GM19193 (cell line): ENCODE measurements at regions not wholly inside any gene's neighbourhood (a gene's known extent, or its start where the extent isn't known, plus 50 kb on each side); places are given as distances from the start of the nearest gene placed in this dataset.

Experiments used
- POLR2A ChIP-seq: IDR thresholded peaks from 4 replicates; pipeline ENCODE4 v1.6.1; 2011; ENCODE audit not compliant: insufficient read depth, insufficient read length; ENCODE audit errors: extremely low read depth

DNA sequence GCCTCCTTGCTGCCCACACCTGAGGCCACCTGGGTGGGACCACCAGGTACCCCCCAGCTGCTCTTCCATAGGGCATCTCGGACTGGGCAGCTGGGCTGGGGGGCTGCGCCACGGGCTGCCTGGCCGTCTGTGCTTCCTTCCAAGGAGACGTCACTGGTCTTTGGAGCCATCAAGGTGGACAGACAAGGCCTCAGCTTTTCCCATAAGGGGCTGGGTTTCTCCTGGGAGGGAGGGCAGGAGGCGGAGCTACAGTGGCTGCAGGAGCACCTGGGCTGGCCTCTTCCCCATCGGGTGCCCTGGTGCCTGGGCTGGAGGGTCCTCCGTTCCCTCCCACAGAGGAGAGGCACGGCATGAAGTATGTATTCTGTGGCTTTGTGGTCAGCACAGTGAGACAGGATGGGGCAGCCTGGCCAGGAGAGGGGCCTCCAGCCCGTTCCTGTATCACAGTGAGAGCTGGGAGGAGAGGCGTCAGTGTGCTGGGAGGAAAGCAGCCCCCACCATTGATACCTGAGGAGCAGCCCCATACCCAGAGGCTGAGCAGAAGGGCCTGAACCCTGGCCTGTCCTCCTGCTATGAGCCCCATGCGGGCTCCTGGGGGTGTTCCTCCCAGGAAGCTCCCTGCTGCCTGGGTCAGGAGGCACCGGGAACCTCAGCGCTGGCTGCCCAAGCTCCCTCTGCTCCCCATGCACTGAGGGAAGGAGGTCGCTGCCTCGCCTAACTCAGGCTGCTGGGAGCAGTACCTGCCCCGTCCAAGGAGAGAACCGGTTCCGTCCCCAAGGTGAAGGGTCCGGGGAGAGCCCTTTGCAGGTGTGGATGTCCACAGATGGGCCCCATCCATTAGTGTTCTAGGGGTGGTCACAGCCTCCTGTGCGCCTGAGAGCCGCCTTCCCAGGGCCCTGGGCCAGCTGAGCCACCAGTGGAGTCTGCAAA, 1075.0 kb downstream of the BRD1 start:
- TF ChIP-seq POLR2A: no peak

DNA sequence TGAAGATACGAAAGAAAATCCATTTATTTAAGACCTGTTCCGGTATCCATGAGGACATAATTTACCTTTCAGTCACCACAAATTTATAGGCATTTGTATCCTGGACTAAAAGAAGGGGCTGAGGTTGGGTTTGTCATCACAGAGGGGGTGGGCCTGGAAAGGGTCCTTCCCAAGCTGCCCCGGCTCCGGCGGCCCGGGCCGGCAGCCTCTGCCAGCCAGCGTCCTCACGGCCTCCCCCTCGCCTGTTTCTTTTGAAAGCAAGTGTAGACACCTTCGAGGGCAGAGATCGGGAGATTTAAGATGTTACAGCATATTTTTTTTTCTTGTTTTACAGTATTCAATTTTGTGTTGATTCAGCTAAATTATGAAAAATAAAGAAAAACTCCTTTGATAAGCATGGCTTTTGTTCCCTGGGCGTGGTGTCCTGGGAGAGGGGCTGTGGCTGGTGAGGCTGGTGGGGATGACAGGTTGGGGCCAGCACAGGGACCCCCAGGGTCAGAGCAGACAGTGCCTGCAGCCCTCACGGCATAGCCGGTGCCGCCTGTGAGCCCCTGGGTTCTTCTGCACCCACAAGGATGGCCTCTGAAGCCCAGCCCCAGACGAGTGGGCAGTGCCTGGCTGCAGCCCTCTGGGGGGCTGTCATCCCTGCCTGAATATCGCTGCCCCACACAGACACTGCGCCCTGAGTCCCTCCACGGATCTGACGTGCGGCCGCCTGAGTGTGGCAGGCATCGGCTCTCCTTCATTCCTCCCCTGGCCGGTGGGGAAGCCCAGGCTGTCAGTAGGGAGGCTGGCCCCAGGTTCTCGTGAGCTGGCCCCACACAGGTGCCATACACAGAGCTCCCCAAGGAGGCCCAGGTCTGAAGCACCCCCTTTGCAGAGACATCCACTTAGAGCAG, 1075.9 kb downstream of the BRD1 start:
- no peak for TF ChIP-seq POLR2A

DNA sequence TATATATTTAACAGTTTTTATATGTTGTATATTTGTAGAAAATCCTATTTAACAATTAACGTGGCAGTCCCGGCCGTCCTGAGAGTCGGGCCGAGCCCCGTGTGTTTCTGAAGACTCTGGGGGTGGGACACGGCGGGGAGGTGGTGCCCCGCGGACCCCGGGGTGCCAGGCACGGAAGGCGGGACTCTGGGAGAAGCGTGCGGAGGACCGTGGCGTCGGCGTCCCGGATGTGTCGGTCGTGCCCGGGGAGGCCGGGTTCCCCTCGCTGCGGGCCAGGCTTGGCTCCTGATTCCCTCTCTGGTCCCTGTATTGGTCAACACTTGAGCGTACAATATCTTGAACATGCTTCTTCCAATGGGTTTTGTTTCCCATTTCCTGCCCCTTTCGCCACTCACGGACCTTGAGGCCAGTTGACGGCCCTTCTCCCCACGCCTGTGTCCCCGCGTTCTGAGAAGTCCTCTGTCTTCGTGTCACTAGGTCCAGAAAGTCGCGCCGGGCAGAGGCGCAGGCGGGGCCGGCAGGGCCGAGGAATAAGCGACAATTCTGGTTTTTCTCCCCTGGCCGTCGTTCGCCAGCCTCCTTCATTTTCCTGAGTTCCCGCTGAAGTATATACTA, 1076.7 kb downstream of the BRD1 start:
- TF ChIP-seq POLR2A: no peak

DNA sequence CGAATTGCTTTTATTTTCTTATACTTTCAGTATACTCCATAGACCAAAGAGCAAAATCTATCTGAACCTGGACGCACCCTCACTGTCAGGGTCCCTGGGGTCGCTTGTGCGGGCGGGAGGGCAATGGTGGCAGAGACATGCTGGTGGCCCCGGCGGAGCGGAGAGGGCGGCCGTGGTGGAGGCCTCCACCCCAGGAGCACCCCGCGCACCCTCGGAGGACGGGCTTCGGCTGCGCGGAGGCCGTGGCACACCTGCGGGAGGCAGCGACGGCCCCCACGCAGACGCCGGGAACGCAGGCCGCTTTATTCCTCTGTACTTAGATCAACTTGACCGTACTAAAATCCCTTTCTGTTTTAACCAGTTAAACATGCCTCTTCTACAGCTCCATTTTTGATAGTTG, 1077.4 kb downstream of the BRD1 start:
- TF ChIP-seq POLR2A: no peak

DNA sequence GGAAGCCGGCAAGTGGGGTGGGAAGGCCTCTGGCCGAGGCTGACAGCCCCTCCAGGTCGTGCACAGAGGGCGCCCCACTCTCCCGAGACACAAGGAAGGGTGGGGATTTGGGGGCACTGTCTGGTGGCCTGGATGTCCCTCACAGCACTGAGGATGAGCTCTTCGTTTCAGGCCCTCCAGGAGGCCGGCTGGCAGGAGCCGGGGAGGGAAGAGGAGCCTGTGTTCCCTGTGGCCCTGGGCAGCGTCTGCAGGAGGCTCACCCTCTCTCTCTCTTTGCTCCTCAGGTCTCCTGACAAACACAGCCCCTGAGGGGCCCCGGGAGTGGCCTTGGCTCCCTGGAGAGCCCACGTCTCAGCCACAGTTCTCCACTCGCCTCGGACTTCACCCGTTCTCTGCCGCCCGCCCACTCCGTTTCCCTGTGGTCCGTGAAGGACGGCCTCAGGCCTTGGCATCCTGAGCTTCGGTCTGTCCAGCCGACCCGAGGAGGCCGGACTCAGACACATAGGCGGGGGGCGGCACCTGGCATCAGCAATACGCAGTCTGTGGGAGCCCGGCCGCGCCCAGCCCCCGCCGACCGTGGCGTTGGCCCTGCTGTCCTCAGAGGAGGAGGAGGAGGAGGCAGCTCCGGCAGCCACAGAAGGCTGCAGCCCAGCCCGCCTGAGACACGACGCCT, 1078.0 kb downstream of the BRD1 start:
- no peak for TF ChIP-seq POLR2A

DNA sequence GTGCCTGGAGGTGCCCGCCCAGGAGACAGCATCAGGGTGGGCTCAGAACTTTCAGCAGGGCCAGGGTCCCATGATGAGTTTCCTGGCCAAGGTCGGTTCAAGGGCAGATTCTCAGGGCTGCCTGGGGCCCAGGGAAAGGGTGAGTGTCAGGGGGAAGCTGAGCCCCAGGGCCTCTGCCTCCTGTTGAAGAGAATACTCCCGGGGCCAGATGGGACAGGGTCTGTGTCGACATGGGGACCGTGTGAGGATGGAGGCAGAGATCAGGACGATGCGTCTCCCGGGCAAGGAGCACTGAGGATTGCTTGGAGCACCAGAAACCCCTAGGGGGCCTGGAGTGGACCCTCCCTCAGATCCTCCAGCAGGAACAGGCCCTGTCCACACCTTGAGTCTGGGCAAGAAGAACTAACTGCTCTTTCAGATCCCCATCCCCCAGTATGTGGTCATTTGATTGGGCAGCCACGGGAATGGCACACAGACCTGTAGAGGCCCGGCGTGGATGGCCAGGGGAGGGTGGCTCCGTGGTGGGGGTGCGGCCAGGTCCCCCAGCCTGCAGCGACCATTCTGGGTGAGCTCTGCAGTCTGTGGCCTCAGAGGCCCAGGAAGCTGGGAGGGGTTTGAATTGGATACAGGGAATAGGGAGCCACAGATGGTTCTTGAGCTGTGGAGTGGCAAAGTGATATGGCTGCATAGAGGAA, 1078.7 kb downstream of the BRD1 start:
- no peak for TF ChIP-seq POLR2A

DNA sequence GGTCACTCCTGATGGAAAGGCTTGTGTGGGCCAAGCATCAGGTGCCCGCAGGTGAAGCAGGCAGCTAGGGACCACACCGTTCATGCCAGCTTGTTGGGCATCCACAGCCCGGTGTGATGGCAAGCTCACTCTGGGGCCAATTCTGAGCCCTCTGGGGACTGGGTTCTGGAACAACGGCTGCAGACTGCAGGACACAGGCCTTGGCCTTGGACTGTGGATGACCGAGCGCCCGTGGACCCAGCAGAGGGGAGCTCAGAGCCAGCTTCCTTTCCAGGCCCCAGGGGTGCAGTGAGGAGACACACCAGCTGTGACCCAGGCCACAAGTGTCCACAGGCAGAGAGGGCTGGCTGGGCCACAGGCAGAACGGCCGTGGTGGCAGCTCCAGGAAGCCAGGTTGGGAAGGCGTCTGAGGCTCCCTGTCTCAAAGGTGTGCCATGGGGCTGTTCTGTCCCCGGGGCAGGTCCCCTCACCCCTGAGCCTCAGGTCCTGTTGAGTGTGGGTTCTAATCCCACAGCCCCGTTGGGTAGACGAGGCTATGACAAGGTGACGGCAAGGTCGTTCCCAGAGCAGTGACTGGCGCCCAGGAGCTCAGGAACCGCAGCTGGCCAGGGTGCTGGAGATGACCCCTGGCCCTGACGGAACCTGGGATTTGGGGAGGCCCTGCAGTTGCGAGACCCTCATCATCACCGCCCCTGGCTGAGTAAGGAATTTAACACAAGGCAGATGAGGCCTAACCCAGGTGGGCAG, 1079.4 kb downstream of the BRD1 start:
- no peak for TF ChIP-seq POLR2A

DNA sequence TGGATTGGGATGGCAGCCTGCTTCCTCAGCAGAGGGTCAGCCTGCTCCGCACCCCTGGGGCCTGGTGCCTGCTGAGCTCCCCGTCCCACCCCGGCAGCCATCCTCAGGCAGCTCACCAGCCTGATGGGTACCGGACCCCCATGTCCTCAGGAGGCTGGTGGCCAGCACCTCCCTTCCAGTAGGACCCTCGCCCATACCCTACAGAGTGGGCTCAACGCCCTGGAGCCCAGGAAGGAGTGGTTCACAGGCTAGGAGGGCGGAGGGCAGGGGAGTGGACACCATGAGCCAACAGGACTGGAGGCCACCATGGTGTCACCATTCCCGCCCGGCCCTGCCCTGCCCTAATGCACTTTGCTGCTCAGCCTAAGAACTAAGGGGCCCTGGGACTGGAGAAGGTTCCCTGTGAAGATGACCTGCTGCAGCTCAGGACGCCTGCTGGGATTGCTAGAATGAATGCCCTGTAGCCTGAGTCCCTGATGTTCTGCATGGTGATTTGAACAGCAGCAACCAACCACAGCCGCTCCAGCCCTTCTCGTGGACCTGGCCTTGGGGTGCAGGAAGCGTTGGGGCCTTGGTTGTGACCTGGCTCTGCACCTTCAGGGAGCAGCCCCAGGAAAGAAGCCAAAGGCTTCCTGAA, 1080.8 kb downstream of the BRD1 start:
- TF ChIP-seq POLR2A: no peak

DNA sequence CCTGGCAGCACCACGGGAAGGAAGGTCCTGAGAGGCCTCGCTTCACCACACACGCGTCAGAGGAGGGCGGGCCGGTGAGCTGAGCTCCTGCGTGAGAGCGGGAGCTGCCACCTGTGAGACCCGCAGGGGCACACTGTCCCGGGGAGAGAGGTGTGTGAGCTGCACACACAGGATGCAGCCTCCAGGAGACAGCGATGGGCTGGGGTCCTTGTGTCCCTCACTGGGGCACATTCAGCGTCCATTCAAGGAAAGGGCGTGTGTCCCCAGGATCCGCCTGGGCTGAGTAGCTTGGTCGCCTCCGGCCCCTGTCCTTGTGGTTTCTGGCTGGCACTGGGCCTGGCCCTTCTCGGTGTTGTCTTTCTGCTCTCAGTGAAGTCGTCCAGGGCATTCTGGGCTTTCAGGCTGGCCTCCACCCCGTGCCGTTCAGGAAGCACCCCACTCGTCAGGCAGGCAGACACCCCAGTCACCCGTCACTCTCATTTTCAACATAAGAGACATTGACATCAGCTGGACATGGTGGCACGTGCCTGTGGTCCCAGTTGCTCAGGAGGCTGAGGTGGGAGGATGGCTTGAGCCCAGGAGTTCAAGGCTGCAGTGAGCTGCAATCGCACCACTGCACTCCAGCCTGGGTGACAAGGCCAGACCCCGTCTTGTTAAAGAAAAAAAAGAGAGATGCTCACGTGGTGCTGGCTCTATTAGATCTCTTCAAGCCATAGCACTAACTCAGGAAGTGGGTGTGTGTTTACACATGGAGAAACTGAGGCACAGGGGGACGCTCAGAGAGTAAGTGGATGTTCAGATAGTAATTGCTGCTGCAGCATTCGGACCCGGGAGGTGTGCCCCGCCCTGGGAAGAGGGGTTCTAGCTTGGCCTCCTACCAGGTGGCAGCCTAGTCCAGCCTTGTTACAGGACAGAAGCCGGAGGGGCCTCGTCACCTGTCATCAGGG, 1081.6 kb downstream of the BRD1 start:
- TF ChIP-seq POLR2A: no peak

DNA sequence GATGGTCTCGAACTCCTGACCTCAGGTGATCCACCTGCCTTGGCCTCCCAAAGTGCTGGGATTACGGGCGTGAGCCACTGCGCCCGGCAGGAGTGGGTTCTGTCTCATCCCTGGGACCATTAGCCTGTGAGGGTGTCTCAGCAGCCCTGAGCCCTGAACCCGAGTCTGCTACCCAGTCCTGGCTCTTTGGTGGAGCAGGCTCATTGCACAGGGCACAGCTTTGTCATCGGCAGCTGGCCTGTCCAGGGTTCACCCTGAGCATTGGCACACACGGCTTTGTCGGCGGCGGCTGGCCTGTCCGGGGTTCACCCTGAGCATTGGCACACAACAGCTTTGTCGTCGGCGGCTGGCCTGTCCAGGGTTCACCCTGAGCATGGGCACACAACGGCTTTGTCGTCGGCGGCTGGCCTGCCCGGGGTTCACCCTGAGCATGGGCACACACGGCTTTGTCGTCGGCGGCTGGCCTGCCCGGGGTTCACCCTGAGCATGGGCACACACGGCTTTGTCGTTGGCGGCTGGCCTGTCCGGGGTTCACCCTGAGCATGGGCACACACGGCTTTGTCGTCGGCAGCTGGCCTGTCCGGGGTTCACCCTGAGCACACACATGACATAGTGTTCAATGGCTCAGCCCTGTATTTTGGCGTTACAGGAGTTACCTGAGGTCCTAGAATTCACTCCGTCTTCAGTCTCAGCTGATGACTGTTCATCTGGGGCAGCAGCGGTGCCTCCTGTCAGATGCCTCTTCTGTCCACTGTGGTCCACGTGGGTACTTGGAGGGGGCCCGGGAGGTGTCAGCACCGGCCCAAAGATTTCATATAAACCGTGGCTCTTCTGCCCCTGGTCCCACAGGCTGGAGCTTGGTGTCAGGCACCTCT, 1082.5 kb downstream of the BRD1 start:
- no peak for TF ChIP-seq POLR2A

DNA sequence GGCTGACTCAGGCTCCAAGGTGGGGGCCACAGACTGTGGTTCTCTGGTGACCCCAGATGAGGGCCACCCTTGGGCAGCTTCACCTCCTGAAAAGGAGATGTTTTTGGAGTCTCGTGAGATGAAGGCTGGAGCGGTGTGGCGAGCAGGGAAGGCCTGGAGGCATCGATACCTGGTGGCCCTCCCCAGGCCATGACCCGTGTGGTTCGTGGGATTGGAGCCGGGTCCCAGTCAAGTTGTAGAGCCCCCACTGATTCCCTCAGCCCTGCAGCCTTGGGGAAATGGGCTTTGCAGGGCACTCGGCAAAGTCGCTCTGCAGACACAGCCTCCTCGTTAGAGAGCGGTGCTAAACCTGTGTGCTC, 1083.4 kb downstream of the BRD1 start:
- TF ChIP-seq POLR2A: no peak

DNA sequence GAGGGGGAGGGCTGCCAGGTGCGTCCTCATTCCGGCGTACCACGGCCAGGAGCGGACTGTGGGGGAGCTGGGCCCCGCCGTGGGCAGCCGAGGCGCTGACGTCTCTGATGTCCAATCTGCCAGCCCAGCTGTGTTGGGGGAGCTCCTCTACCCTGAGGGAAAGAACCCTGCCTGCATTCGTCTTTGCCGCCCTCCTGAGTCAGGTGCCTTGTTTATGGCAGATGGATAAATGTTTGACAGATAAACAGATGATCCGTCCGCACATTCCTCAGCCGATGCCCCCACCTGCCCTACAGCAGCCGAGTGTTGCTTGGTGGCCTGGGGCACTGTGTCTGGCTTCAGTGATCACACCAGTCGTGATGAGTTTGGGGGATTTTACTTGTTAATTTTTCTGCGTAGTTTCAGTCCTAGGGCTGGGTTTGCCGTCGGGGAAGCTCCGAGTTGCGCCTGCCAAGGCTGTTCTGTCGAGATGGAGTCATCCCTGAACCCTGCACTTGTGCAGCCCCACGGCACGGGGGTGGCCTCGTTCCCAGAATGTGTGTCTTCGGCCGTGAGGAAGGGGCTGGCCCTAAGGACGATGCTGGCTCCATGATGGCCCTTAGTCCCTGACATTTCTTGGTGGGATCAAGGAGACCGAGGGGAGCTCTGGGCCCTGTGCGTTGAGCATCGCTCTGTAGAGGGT, 1083.9 kb downstream of the BRD1 start:
- TF ChIP-seq POLR2A: no peak
